IMR-90 (cell line): ENCODE measurements at regions not wholly inside any gene's neighbourhood (a gene's known extent, or its start where the extent isn't known, plus 50 kb on each side); places are given as distances from the start of the nearest gene placed in this dataset.

ENCODE experiments used
- ATAC-seq: fragments of 200-7000 bp; cut with Tn5 transposase; 2 replicates; pipeline ENCODE4 v1.9.1; 2020; ENCODE audit warnings: low read depth, mild to moderate bottlenecking, moderate library complexity
- BruUV-seq: library from RNA; stranded (reverse); fragments of 400-500 nt; replicated peaks from 2 replicates; lab custom pipeline; 2021; lab: Mats Ljungman, UMichigan
- CTCF ChIA-PET: fragments of 300-600 bp; formaldehyde crosslinking; extraction: SDS; loops from one replicate; lab custom pipeline; 2021; ENCODE audit warnings: antibody characterized with exemption; lab: Yijun Ruan, JAX
- POLR2A ChIA-PET: fragments of 300-600 bp; sonication (Branson Sonifier 250); formaldehyde crosslinking; loops from one replicate; lab custom pipeline; 2022; ENCODE audit warnings: antibody characterized with exemption; ENCODE audit not compliant: unreplicated experiment; lab: Charles Lee
- DNase-seq: peaks from one replicate; pipeline ENCODE4 v3.0.0; 2013
- H2AFZ ChIP-seq: replicated peaks from 2 replicates; pipeline ENCODE3; 2013; ENCODE audit warnings: low read length, mild to moderate bottlenecking; ENCODE audit not compliant: poor library complexity
- H2AK5ac ChIP-seq: 2 replicates; pipeline ENCODE4 v1.6.1; 2013; ENCODE audit warnings: low read depth, low read length, inconsistent platforms
- H2AK9ac ChIP-seq: replicated peaks from 2 replicates; pipeline ENCODE3; 2013; ENCODE audit warnings: mild to moderate bottlenecking, low read depth, low read length, moderate library complexity; ENCODE audit not compliant: poor library complexity
- H2BK120ac ChIP-seq: 2 replicates; pipeline ENCODE4 v1.6.1; 2013; ENCODE audit warnings: low read depth, low read length, inconsistent platforms
- H2BK15ac ChIP-seq: 3 replicates; pipeline ENCODE4 v1.6.1; 2013; ENCODE audit warnings: low read depth, low read length, inconsistent platforms
- H2BK20ac ChIP-seq: 2 replicates; pipeline ENCODE4 v1.6.1; 2013; ENCODE audit warnings: low read depth, mild to moderate bottlenecking, inconsistent platforms, low read length, moderate library complexity
- H2BK5ac ChIP-seq: 2 replicates; pipeline ENCODE4 v1.6.1; 2013; ENCODE audit warnings: mild to moderate bottlenecking, low read depth, low read length, inconsistent platforms; ENCODE audit not compliant: poor library complexity, severe bottlenecking
- H3K14ac ChIP-seq: replicated peaks from 2 replicates; pipeline ENCODE4 v1.6.1; 2013; ENCODE audit warnings: low read depth, low read length, inconsistent platforms
- H3K18ac ChIP-seq: 2 replicates; pipeline ENCODE4 v1.6.1; 2013; ENCODE audit warnings: low read depth, low read length, control low read depth
- H3K23ac ChIP-seq: 2 replicates; pipeline ENCODE4 v1.6.1; 2013; ENCODE audit warnings: low read depth, low read length, inconsistent platforms
- H3K27ac ChIP-seq: 2 replicates; pipeline ENCODE4 v1.5.1; 2013; ENCODE audit warnings: mild to moderate bottlenecking, control low read depth, low read length; ENCODE audit not compliant: insufficient read depth
- H3K27me3 ChIP-seq: 2 replicates; pipeline ENCODE4 v1.6.1; 2013; ENCODE audit warnings: low read length; ENCODE audit not compliant: control insufficient read depth, insufficient read depth
- H3K36me3 ChIP-seq: 2 replicates; pipeline ENCODE4 v1.6.1; 2013; ENCODE audit warnings: low read length, mixed read lengths; ENCODE audit not compliant: control insufficient read depth, insufficient read depth
- H3K4ac ChIP-seq: 2 replicates; pipeline ENCODE4 v1.6.1; 2013; ENCODE audit warnings: low read depth, low read length, inconsistent platforms
- H3K4me1 ChIP-seq: 2 replicates; pipeline ENCODE4 v1.6.1; 2013; ENCODE audit warnings: low read length, mixed read lengths; ENCODE audit not compliant: control insufficient read depth, insufficient read depth
- H3K4me2 ChIP-seq: 2 replicates; pipeline ENCODE4 v1.6.1; 2013; ENCODE audit warnings: low read depth, mild to moderate bottlenecking, control low read depth, low read length, moderate library complexity
- H3K4me3 ChIP-seq: 2 replicates; pipeline ENCODE4 v1.5.1; 2013; ENCODE audit warnings: low read depth, mild to moderate bottlenecking, control low read depth, low read length, moderate library complexity; ENCODE audit not compliant: insufficient read depth
- H3K56ac ChIP-seq: 2 replicates; pipeline ENCODE4 v1.6.1; 2013; ENCODE audit warnings: low read length, inconsistent platforms; ENCODE audit not compliant: insufficient read depth; ENCODE audit errors: extremely low read depth
- H3K79me1 ChIP-seq, 2 experiments: 2 replicates each; pipeline ENCODE4 v1.6.1; 2013; ENCODE audit warnings: low read length in 2 of 2, inconsistent platforms in 1 of 2, low read depth in 1 of 2
- H3K9ac ChIP-seq: 2 replicates; pipeline ENCODE4 v1.6.1; 2013; ENCODE audit warnings: low read depth, low read length, control low read depth
- H3K9me1 ChIP-seq: 2 replicates; pipeline ENCODE4 v1.6.1; 2013; ENCODE audit warnings: low read length, inconsistent platforms; ENCODE audit not compliant: insufficient read depth
- H3K9me3 ChIP-seq: 2 replicates; pipeline ENCODE4 v1.6.1; 2013; ENCODE audit warnings: low read length; ENCODE audit not compliant: control insufficient read depth, insufficient read depth
- H4K20me1 ChIP-seq: 2 replicates; pipeline ENCODE4 v1.6.1; 2013; ENCODE audit warnings: low read length, inconsistent platforms; ENCODE audit not compliant: insufficient read depth
- H4K5ac ChIP-seq: 2 replicates; pipeline ENCODE4 v1.6.1; 2013; ENCODE audit warnings: mild to moderate bottlenecking, low read depth, low read length, control low read depth
- H4K8ac ChIP-seq, 2 experiments: 2 replicates each; pipeline ENCODE4 v1.6.1; 2013; ENCODE audit warnings: low read depth in 2 of 2, low read length in 2 of 2, control low read depth in 1 of 2, inconsistent platforms in 1 of 2
- H4K91ac ChIP-seq: 2 replicates; pipeline ENCODE4 v1.6.1; 2013; ENCODE audit warnings: low read depth, low read length, inconsistent platforms; ENCODE audit not compliant: insufficient read depth
- BHLHE40 ChIP-seq: fragments of 150-350 bp; IDR thresholded peaks from 2 replicates; pipeline ENCODE4 v1.6.1; 2016; ENCODE audit warnings: mild to moderate bottlenecking, low read depth, low read length
- CEBPB ChIP-seq: IDR thresholded peaks from 2 replicates; pipeline ENCODE4 v1.6.1; 2012; ENCODE audit warnings: low read depth, low read length, improper control_type of control experiment
- FOS ChIP-seq: fragments of 150-350 bp; IDR thresholded peaks from 2 replicates; pipeline ENCODE4 v1.6.1; 2016; ENCODE audit warnings: low read depth, low read length
- POLR2A ChIP-seq: IDR thresholded peaks from 2 replicates; pipeline ENCODE4 v1.6.1; 2012; ENCODE audit warnings: mild to moderate bottlenecking, low read depth, low read length
- RAD21 ChIP-seq: IDR thresholded peaks from 2 replicates; pipeline ENCODE4 v1.6.1; 2012; ENCODE audit warnings: low read length, improper control_type of control experiment
- RCOR1 ChIP-seq: IDR thresholded peaks from 2 replicates; pipeline ENCODE4 v1.6.1; 2012; ENCODE audit warnings: mild to moderate bottlenecking, low read length, improper control_type of control experiment; ENCODE audit not compliant: insufficient replicate concordance
- WGBS, 2 experiments: methylation state at CpG; one replicate each; pipeline versions ENCODE4 v1.1.5 to v1.1.7; 2013; ENCODE audit warnings: missing lambda C conversion rate in 2 of 2; ENCODE audit not compliant: insufficient read length in 1 of 2; ENCODE audit errors: extremely low coverage in 2 of 2; 5-methylcytosine and 5-hydroxymethylcytosine counted together
- dilution Hi-C: fragments of 300-500 bp; cut with HindIII; formaldehyde crosslinking; loops from one replicate; pipeline ENCODE4 v1.14.3; 2018; ENCODE audit warnings: low sequenced_read_pairs; ENCODE audit not compliant: unreplicated experiment
- in situ Hi-C: fragments of 300-500 bp; cut with MboI; formaldehyde crosslinking; loops from 3 replicates; pipeline ENCODE4 v1.14.3; 2019; ENCODE audit warnings: low sequenced_read_pairs, inconsistent platforms, mixed read lengths
- intact Hi-C: fragments of 100-400 bp; cut with micrococcal nuclease; formaldehyde crosslinking; loops from 2 replicates; pipeline ENCODE4 v1.10.0; 2022

DNA sequence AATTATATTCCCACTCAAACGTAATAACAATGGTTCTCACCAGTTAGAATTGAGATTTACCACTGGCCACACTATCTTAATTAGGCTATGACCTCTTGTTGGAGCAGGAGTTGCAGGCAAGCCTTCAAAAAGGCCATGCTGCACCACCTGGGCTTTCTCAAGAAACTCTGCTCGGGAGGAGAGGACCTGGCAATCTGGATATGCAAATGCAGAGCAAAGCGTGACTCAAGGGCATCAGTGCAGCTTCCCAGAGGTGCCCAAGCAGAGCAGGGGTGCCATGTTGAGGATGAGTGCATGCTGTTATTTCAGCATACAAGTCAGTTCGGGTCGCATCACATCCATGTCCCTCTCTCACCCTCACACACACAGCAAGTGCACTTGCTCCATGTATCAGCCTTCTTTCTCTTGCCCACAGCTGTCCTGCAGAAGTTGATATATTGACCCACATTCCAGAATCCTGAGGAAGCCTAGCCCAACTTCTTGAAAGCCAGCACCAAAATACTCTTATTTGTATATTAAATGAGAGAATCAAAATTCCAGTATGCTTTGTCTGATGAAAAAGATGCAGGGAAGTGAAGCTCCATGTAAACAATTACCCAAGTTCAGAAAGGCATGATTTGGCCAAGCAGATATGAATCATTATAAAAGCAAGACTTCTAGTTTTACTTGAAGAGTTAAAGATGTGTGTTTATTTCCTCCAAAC, 55.7 kb upstream of the IL6 start:
- Histone ChIP-seq H3K27ac (peak overlapping the region; percentile 87), H3K9me3 (no peaks in the 10 kb centered on the region), H4K20me1 (peaks cover 3% of the 10 kb centered on the region; the same call in 1 of the 2 replicates), H3K18ac (peak overlapping the region; percentile 90), H4K8ac (peak overlapping the region; percentile 2 to 65; a peak in 2 of 4 replicates), H4K5ac (peak overlapping the region; percentile 11), H3K9me1 (peaks cover 23% of the 10 kb centered on the region), H4K91ac (peak overlapping the region; percentile 46), H3K79me1 (no peaks in the 10 kb centered on the region; a peak in 1 of 4 replicates), H2BK120ac (peak overlapping the region; percentile 96), H2BK20ac (peak overlapping the region; percentile 80), H3K4me3 (no peak overlapping the region), H3K23ac (peak overlapping the region; percentile 83; the same call in 1 of the 2 replicates), H2AK9ac (peak overlapping the region; percentile 70), H2AK5ac (peak overlapping the region; percentile 96), H2BK15ac (peak overlapping the region; percentile 83; the same call in 2 of the 3 replicates), H3K27me3 (no peaks in the 10 kb centered on the region), H3K9ac (0 out of 2 replicates have a peak overlapping the region, but pooled peaks have one; percentile 15), H2AFZ (peak overlapping the region; percentile 49), H3K56ac (peak overlapping the region; percentile 34; the same call in 1 of the 2 replicates), H3K4me2 (peak overlapping the region; percentile 64), H3K14ac (peak overlapping the region; percentile 41), H2BK5ac (peak overlapping the region; percentile 82), H3K4me1 (peaks cover 32% of the 10 kb centered on the region), H3K4ac (peak overlapping the region; percentile 88), H3K36me3 (no peaks in the 10 kb centered on the region)
- ChIA-PET POLR2A (interaction anchor here (1.1 kb wide), 1 partner anchor 32 kb away, joined by 6 read pairs; no protein-coding TSS in a partner anchor), CTCF (interaction anchor here (0.6 to 3.6 kb wide), 2 partner anchors 55 to 108 kb away, joined by 3 to 18 read pairs; partner anchors contain the start of gene IL6)
- in situ Hi-C loops, result no loop called here
- 100% methylated on average over 1 of the region's 5 CpGs; no CpG with 5 or more reads in 1 of the 2 experiments for WGBS, 2 experiments
- BruUV-seq, result no TSS peak
- dilution Hi-C loops, result no loop called here
- intact Hi-C loops, result loop anchor here (2.0 to 5.0 kb wide), 2 partner anchors 55 to 386 kb away; partner anchors contain the start of gene IL6
- peak; percentile 43; the same call in 1 of the 2 replicates for TF ChIP-seq FOS
- 0 out of 2 replicates have a peak, but pooled peaks have one; percentile 21 for TF ChIP-seq BHLHE40
- TF ChIP-seq POLR2A, result no peak
- peak; percentile 79 for TF ChIP-seq RCOR1
- TF ChIP-seq CEBPB, result peak; percentile 71
- no peak for TF ChIP-seq RAD21
- DNase-seq, result peak; percentile 91
- peak; percentile 50 for ATAC-seq
